Sigmoid colon (tissue), 6 donors: ENCODE measurements at regions not wholly inside any gene's neighbourhood (a gene's known extent, or its start where the extent isn't known, plus 50 kb on each side); places are given as distances from the start of the nearest gene placed in this dataset.

Experiments
- DNase-seq: peaks from one replicate; pipeline ENCODE4 v3.0.0-alpha.2; 2019
- H3K27ac ChIP-seq, 4 donors: fragments of 200-600 bp; sonication (generic); one replicate each; pipeline ENCODE4 v1.5.1; 2016 to 2019; ENCODE audit warnings: mild to moderate bottlenecking in 1 of 4
- H3K27me3 ChIP-seq, 3 donors: fragments of 200-600 bp; sonication (generic); one replicate each; pipeline ENCODE4 v1.5.1; 2019; ENCODE audit warnings: mild to moderate bottlenecking in 1 of 3
- H3K36me3 ChIP-seq, 4 donors: fragments of 200-600 bp; sonication (generic); one replicate each; pipeline ENCODE4 v1.5.1; 2016 to 2019
- H3K4me1 ChIP-seq, 4 donors: fragments of 200-600 bp; sonication (generic); one replicate each; pipeline ENCODE4 v1.5.1; 2017 to 2019
- H3K4me3 ChIP-seq, 4 donors: fragments of 200-600 bp; sonication (generic); one replicate each; pipeline ENCODE4 v1.5.1; 2017 to 2019; ENCODE audit warnings: mild to moderate bottlenecking in 2 of 4, moderate library complexity in 1 of 4
- H3K9me3 ChIP-seq, 4 donors: fragments of 200-600 bp in 3 of 4; sonication (generic) in 3 of 4; one replicate each; pipeline versions ENCODE4 v1.5.1 to v1.6.1; 2013 to 2019
- EP300 ChIP-seq, 4 donors: sonication (generic); formaldehyde crosslinking; IDR thresholded peaks; one replicate each; pipeline ENCODE4 v1.6.1; 2017; ENCODE audit warnings: antibody characterized with exemption in 4 of 4
- POLR2A ChIP-seq, 2 donors: fragments of 450-650 bp; IDR thresholded peaks; one replicate each; pipeline ENCODE4 v1.6.1; 2016; ENCODE audit warnings: antibody characterized with exemption in 2 of 2, mild to moderate bottlenecking in 2 of 2, moderate library complexity in 2 of 2
- POLR2AphosphoS5 ChIP-seq, 4 donors: sonication (generic); formaldehyde crosslinking; IDR thresholded peaks; one replicate each; pipeline ENCODE4 v1.6.1; 2017; ENCODE audit warnings: antibody characterized with exemption in 4 of 4
- WGBS, 2 donors: extraction: QIAGEN DNeasy Blood & Tissue Kit; methylation state at CpG; one replicate each; pipeline ENCODE4 v1.1.7; 2013; 5-methylcytosine and 5-hydroxymethylcytosine counted together
- intact Hi-C: fragments of 100-400 bp; cut with DNase I; formaldehyde crosslinking; loops from one replicate; pipeline ENCODE4 v1.15.1; 2023
- TF ChIP-seq, protein P1 (sequence below), 4 experiments: fragments of 450-650 bp in 3 of 4; fragments of 200-600 bp in 1 of 4; IDR thresholded peaks; one replicate each; pipeline ENCODE4 v1.5.1; 2016 to 2019; ENCODE audit warnings: antibody characterized with exemption in 4 of 4, mild to moderate bottlenecking in 3 of 4, moderate library complexity in 2 of 4
- donor health status: healthy with polysubstance abuse.
- donor health status: healthy.

DNA sequence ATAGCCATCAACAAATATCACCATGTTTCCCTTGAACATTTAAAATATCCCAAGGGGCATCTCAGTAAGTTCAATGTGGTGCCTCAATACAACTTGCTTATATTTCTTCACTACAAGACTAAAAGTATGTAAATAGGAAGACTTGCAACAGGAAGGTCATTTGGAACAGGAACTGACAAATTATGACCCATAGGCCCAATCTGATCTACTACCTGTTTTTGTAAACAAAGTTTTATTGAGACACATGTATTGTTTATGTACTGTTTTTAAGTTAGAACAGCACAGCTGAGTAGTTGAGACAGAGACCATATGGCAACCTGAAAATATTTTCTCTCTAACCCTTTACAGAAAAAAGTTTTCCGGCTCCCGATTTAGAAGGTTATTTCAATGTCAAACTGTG lies 154.8 kb upstream of the TFPI start:
- 89 to 91% methylated on average over 2 of the region's 2 CpGs for WGBS, 2 donors
- no peak for DNase-seq
- Histone ChIP-seq H3K36me3 (no peaks in the 10 kb centered on the region), H3K27ac (no peak overlapping the region), H3K27me3 (no peaks in the 10 kb centered on the region), H3K4me1 (no peaks in the 10 kb centered on the region), H3K9me3 (no peaks in the 10 kb centered on the region), H3K4me3 (no peak overlapping the region)
- intact Hi-C loops, result no loop called here
- TF ChIP-seq POLR2AphosphoS5 (IDR thresholded peaks at IDR 0.05) (no peak), EP300 (IDR thresholded peaks at IDR 0.05) (no peak), POLR2A (IDR thresholded peaks at IDR 0.05) (no peak)
- TF ChIP-seq, protein P1, sequence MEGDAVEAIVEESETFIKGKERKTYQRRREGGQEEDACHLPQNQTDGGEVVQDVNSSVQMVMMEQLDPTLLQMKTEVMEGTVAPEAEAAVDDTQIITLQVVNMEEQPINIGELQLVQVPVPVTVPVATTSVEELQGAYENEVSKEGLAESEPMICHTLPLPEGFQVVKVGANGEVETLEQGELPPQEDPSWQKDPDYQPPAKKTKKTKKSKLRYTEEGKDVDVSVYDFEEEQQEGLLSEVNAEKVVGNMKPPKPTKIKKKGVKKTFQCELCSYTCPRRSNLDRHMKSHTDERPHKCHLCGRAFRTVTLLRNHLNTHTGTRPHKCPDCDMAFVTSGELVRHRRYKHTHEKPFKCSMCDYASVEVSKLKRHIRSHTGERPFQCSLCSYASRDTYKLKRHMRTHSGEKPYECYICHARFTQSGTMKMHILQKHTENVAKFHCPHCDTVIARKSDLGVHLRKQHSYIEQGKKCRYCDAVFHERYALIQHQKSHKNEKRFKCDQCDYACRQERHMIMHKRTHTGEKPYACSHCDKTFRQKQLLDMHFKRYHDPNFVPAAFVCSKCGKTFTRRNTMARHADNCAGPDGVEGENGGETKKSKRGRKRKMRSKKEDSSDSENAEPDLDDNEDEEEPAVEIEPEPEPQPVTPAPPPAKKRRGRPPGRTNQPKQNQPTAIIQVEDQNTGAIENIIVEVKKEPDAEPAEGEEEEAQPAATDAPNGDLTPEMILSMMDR (IDR thresholded peaks at IDR 0.05), result no peak

GRCh38 chr2:187710791-187711521 lies 156.7 kb upstream of the TFPI start:
- H3K27me3 ChIP-seq, result no peaks in the 10 kb centered on the region
- H3K27ac ChIP-seq, result no peak overlapping the region
- no peaks in the 10 kb centered on the region for H3K9me3 ChIP-seq
- no peaks in the 10 kb centered on the region for H3K4me1 ChIP-seq
- intact Hi-C loops, result no loop called here
- TF ChIP-seq POLR2A (IDR thresholded peaks at IDR 0.05) (no peak), POLR2AphosphoS5 (IDR thresholded peaks at IDR 0.05) (no peak), EP300 (IDR thresholded peaks at IDR 0.05) (no peak)
- TF ChIP-seq, protein P1 (IDR thresholded peaks at IDR 0.05), result no peak
- H3K36me3 ChIP-seq, result no peaks in the 10 kb centered on the region
- DNase-seq, result no peak
- H3K4me3 ChIP-seq, result no peak overlapping the region

GRCh38 chr2:187715590-187715989 lies 161.4 kb upstream of the TFPI start:
- no peaks in the 10 kb centered on the region for H3K4me1 ChIP-seq
- no peaks in the 10 kb centered on the region for H3K36me3 ChIP-seq
- intact Hi-C loops, result no loop called here
- no peak overlapping the region for H3K27ac ChIP-seq
- H3K4me3 ChIP-seq, result no peak overlapping the region
- H3K9me3 ChIP-seq, result no peaks in the 10 kb centered on the region
- H3K27me3 ChIP-seq, result no peaks in the 10 kb centered on the region
- DNase-seq, result no peak
- no peak for TF ChIP-seq EP300 (IDR thresholded peaks at IDR 0.05)

DNA sequence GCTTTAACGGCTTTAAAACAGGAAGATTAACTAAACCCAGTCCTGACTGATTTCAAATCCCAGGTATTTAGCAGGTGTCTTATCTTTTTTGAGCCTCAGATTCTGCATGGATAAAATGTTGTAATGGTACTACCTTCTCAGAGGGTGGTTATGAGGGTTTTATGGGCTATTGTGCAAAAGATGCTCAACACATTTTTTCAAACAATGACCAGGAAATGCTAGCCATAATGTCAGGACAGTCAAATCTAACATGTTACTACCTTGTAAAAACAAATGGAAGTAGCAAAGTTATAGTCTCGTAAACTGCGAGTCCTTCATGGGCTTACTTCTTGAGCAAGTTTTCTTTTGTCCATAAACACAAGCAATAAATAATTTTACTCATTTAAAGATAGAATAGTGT lies 162.1 kb upstream of the TFPI start:
- no peak for DNase-seq
- WGBS, 2 donors, result 20 to 64% methylated on average over 3 of the region's 3 CpGs
- no peak for TF ChIP-seq EP300 (IDR thresholded peaks at IDR 0.05)
- TF ChIP-seq POLR2A (IDR thresholded peaks at IDR 0.05), result no peak
- TF ChIP-seq, protein P1 (IDR thresholded peaks at IDR 0.05), result no peak
- no peak for TF ChIP-seq POLR2AphosphoS5 (IDR thresholded peaks at IDR 0.05)

GRCh38 chr2:187718092-187718491 lies 163.9 kb upstream of the TFPI start:
- H3K27ac ChIP-seq, result no peak overlapping the region
- intact Hi-C loops, result no loop called here
- no peak for DNase-seq
- TF ChIP-seq, protein P1 (IDR thresholded peaks at IDR 0.05), result no peak
- TF ChIP-seq EP300 (IDR thresholded peaks at IDR 0.05) (no peak), POLR2A (IDR thresholded peaks at IDR 0.05) (no peak), POLR2AphosphoS5 (IDR thresholded peaks at IDR 0.05) (no peak)
- no peaks in the 10 kb centered on the region for H3K4me1 ChIP-seq
- no peak overlapping the region for H3K4me3 ChIP-seq
- H3K36me3 ChIP-seq, result no peaks in the 10 kb centered on the region
- no peaks in the 10 kb centered on the region for H3K27me3 ChIP-seq
- H3K9me3 ChIP-seq, result no peaks in the 10 kb centered on the region
- WGBS, 2 donors, result 57 to 67% methylated on average over 1 of the region's 1 CpG

More for the DNA sequence above, 162.1 kb upstream of the TFPI start:
- Histone ChIP-seq H3K27ac (no peak overlapping the region), H3K36me3 (no peaks in the 10 kb centered on the region), H3K4me1 (no peaks in the 10 kb centered on the region), H3K4me3 (no peak overlapping the region), H3K9me3 (no peaks in the 10 kb centered on the region), H3K27me3 (no peaks in the 10 kb centered on the region)
- intact Hi-C loops, result no loop called here
